Smooth muscle cell (in vitro differentiated cells): ENCODE measurements at regions not wholly inside any gene's neighbourhood (a gene's known extent, or its start where the extent isn't known, plus 50 kb on each side); places are given as distances from the start of the nearest gene placed in this dataset.

ENCODE experiments used
- DNase-seq: peaks from one replicate; lab custom pipeline; 2025; ENCODE audit not compliant: unreplicated experiment; lab: John Stamatoyannopoulos, UW
- H2AFZ ChIP-seq: fragments of 200-600 bp; sonication (generic); 2 replicates; pipeline ENCODE4 v1.6.0; 2016; ENCODE audit warnings: antibody characterized with exemption, low read depth, mild to moderate bottlenecking
- H3F3A ChIP-seq: fragments of 200-600 bp; sonication (generic); 2 replicates; pipeline ENCODE4 v1.6.0; 2017; ENCODE audit warnings: antibody characterized with exemption, low read depth
- H3K27ac ChIP-seq: fragments of 200-600 bp; sonication (generic); 2 replicates; pipeline ENCODE4 v1.5.1; 2016; ENCODE audit warnings: low read depth, mild to moderate bottlenecking
- H3K27me3 ChIP-seq: fragments of 200-600 bp; sonication (generic); 2 replicates; pipeline ENCODE4 v1.6.1; 2016; ENCODE audit warnings: low read depth, mild to moderate bottlenecking
- H3K36me3 ChIP-seq: fragments of 200-600 bp; sonication (generic); 2 replicates; pipeline ENCODE4 v1.5.1; 2016; ENCODE audit warnings: low read depth
- H3K4me1 ChIP-seq: fragments of 200-600 bp; sonication (generic); 2 replicates; pipeline ENCODE4 v1.5.1; 2016; ENCODE audit warnings: low read depth
- H3K4me2 ChIP-seq: fragments of 200-600 bp; sonication (generic); 2 replicates; pipeline ENCODE4 v1.6.0; 2016; ENCODE audit warnings: mild to moderate bottlenecking
- H3K4me3 ChIP-seq: fragments of 200-600 bp; sonication (generic); 2 replicates; pipeline ENCODE4 v1.5.1; 2016; ENCODE audit warnings: mild to moderate bottlenecking
- H3K79me2 ChIP-seq: fragments of 200-600 bp; sonication (generic); 2 replicates; pipeline ENCODE4 v1.6.0; 2016; ENCODE audit warnings: low read depth, mild to moderate bottlenecking
- H3K9ac ChIP-seq: fragments of 200-600 bp; sonication (generic); 2 replicates; pipeline ENCODE4 v1.6.0; 2016; ENCODE audit warnings: low read depth
- H3K9me3 ChIP-seq: fragments of 200-600 bp; sonication (generic); replicated peaks from 2 replicates; pipeline ENCODE4 v1.5.1; 2016; ENCODE audit warnings: low read depth
- H4K20me1 ChIP-seq: fragments of 200-600 bp; sonication (generic); 2 replicates; pipeline ENCODE4 v1.6.0; 2016; ENCODE audit warnings: low read depth
- CTCF ChIP-seq: fragments of 200-600 bp; sonication (generic); IDR thresholded peaks from 2 replicates; pipeline ENCODE4 v1.5.1; 2017; ENCODE audit warnings: borderline replicate concordance, mild to moderate bottlenecking, antibody characterized with exemption; ENCODE audit not compliant: insufficient read depth, poor library complexity, severe bottlenecking
- WGBS: methylation state at CpG from one replicate; pipeline ENCODE4 v1.1.7; 2016; ENCODE audit warnings: low lambda C conversion rate; 5-methylcytosine and 5-hydroxymethylcytosine counted together

- TF ChIP-seq CTCF = no peak
- no peaks in the 10 kb centered on the region for H4K20me1 ChIP-seq
- H3K27me3 ChIP-seq = no peaks in the 10 kb centered on the region
- H3K27ac ChIP-seq = no peak overlapping the region
- peaks cover 14% of the 10 kb centered on the region for H3K4me1 ChIP-seq
- H3K79me2 ChIP-seq = no peaks in the 10 kb centered on the region
- no peak overlapping the region for H3K4me2 ChIP-seq
- H3F3A ChIP-seq = no peaks in the 10 kb centered on the region
- DNase-seq = no peak
- H3K9ac ChIP-seq = no peak overlapping the region
- H2AFZ ChIP-seq = no peak overlapping the region
- H3K9me3 ChIP-seq = no peaks in the 10 kb centered on the region
- 72% methylated on average over 3 of the region's 3 CpGs for WGBS
- no peak overlapping the region for H3K4me3 ChIP-seq
- no peaks in the 10 kb centered on the region for H3K36me3 ChIP-seq
Measured at GRCh38 chr2:236847538-236848263, 238.0 kb upstream of the COPS8 start.

- no peak for DNase-seq
- TF ChIP-seq CTCF = no peak
- no peaks in the 10 kb centered on the region for H4K20me1 ChIP-seq
- WGBS = 84% methylated on average over 11 of the region's 11 CpGs
- no peak overlapping the region for H3K9ac ChIP-seq
- no peaks in the 10 kb centered on the region for H3K79me2 ChIP-seq
- H3K27ac ChIP-seq = no peak overlapping the region
- H3K4me3 ChIP-seq = no peak overlapping the region
- no peaks in the 10 kb centered on the region for H3K27me3 ChIP-seq
- H2AFZ ChIP-seq = no peak overlapping the region
- peaks cover 21% of the 10 kb centered on the region for H3K4me1 ChIP-seq
- H3K9me3 ChIP-seq = no peaks in the 10 kb centered on the region
- H3K36me3 ChIP-seq = no peaks in the 10 kb centered on the region
- no peaks in the 10 kb centered on the region for H3F3A ChIP-seq
- H3K4me2 ChIP-seq = no peak overlapping the region
Measured at GRCh38 chr2:236848501-236848900, 237.2 kb upstream of the COPS8 start.

GRCh38 chr2:236849508-236849907 lies 236.2 kb upstream of the COPS8 start:
- Histone ChIP-seq H3K9ac (no peak overlapping the region), H3K79me2 (no peaks in the 10 kb centered on the region), H3F3A (no peaks in the 10 kb centered on the region), H3K36me3 (no peaks in the 10 kb centered on the region), H3K4me1 (peaks cover 18% of the 10 kb centered on the region), H4K20me1 (no peaks in the 10 kb centered on the region), H3K4me2 (no peak overlapping the region), H3K9me3 (no peaks in the 10 kb centered on the region), H2AFZ (no peak overlapping the region), H3K27me3 (no peaks in the 10 kb centered on the region), H3K4me3 (no peak overlapping the region), H3K27ac (no peak overlapping the region)
- no peak for DNase-seq
- 83% methylated on average over 2 of the region's 2 CpGs for WGBS
- TF ChIP-seq CTCF = no peak

GRCh38 chr2:236849940-236850339 lies 235.7 kb upstream of the COPS8 start:
- Histone ChIP-seq H3K27me3 (no peaks in the 10 kb centered on the region), H3F3A (no peaks in the 10 kb centered on the region), H3K4me1 (peaks cover 18% of the 10 kb centered on the region), H3K4me3 (no peak overlapping the region), H3K36me3 (no peaks in the 10 kb centered on the region), H3K27ac (no peak overlapping the region), H3K9me3 (no peaks in the 10 kb centered on the region), H3K9ac (no peak overlapping the region), H3K79me2 (no peaks in the 10 kb centered on the region), H2AFZ (no peak overlapping the region), H4K20me1 (no peaks in the 10 kb centered on the region), H3K4me2 (no peak overlapping the region)
- no peak for TF ChIP-seq CTCF
- WGBS = 92% methylated on average over 4 of the region's 4 CpGs
- no peak for DNase-seq
